Fibroblast of the aortic adventitia (primary cell): ENCODE measurements at regions not wholly inside any gene's neighbourhood (a gene's known extent, or its start where the extent isn't known, plus 50 kb on each side); places are given as distances from the start of the nearest gene placed in this dataset.

ENCODE experiments used
- DNase-seq: peaks from one replicate; pipeline ENCODE4 v3.0.0-alpha.2; 2010; ENCODE audit warnings: low read depth
- H3K4me3 ChIP-seq: 2 replicates; pipeline ENCODE4 v1.5.1; 2011; ENCODE audit warnings: low read depth, mild to moderate bottlenecking, control low read depth, low read length, moderate library complexity
- TF ChIP-seq, protein P1 (sequence below): IDR thresholded peaks from 2 replicates; pipeline ENCODE4 v1.5.1; 2011; ENCODE audit warnings: mild to moderate bottlenecking, low read length, control low read depth, inconsistent platforms; ENCODE audit not compliant: insufficient read depth

DNA sequence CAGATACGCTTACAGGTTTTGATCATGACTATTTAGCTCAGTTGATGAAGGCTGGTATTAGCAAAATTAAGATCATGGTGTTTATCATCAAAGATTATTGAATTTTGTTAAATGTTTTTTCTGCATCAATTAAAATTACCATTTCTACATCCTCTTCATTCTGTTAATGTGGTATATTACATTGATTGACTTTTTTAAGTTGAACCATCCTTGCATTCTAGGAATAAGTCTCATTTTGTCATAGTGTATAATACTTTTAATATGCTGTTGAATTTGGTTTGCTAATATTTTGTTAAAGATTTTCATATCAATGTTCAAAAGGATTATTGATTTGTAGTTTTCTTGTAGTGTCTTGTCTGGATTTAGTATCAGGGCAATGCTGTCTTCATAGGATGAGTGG is 142.4 kb downstream of the LYPLAL1 start:
- TF ChIP-seq, protein P1, sequence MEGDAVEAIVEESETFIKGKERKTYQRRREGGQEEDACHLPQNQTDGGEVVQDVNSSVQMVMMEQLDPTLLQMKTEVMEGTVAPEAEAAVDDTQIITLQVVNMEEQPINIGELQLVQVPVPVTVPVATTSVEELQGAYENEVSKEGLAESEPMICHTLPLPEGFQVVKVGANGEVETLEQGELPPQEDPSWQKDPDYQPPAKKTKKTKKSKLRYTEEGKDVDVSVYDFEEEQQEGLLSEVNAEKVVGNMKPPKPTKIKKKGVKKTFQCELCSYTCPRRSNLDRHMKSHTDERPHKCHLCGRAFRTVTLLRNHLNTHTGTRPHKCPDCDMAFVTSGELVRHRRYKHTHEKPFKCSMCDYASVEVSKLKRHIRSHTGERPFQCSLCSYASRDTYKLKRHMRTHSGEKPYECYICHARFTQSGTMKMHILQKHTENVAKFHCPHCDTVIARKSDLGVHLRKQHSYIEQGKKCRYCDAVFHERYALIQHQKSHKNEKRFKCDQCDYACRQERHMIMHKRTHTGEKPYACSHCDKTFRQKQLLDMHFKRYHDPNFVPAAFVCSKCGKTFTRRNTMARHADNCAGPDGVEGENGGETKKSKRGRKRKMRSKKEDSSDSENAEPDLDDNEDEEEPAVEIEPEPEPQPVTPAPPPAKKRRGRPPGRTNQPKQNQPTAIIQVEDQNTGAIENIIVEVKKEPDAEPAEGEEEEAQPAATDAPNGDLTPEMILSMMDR = no peak
- no peak overlapping the region for H3K4me3 ChIP-seq
- DNase-seq = no peak

DNA sequence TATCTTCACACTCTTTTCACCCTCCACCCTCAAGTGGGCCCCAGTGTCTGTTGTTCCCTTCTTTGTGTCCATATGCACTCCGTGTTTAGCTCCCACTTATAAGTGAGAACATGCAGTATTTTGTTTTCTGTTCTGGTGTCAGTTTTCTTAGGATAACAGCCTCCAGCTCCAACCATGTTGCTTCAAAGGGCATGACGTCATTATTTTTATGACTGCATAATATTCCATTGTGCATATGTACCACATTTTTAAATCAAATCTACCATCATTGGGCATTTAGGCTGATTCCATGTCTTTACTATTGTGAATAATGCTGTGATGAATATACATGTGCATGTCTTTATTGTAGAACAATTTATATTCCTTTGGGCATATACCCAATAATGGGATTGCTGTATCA is 140.3 kb downstream of the LYPLAL1 start:
- H3K4me3 ChIP-seq = no peak overlapping the region
- no peak for DNase-seq
- TF ChIP-seq, protein P1 = no peak

DNA sequence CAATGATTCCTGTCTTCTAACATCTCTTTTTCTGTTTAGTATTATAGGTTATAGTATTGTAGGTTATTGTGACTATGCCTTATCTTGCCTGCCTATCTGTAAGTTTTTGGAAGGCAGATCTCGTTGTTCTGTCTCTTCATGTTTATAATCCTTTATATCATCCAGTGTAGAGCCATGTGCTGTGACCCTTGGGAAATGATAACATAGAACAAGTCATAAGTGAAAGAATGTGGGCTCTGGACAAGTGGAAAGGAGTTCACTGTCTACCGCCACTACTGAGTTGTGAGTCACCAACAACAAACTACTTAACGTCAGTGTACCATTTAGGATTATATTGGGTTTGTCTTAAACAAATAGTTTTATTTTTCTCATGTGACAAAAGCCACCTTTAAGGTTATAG is 139.3 kb downstream of the LYPLAL1 start:
- no peak overlapping the region for H3K4me3 ChIP-seq
- TF ChIP-seq, protein P1 = no peak
- peak; percentile 95 for DNase-seq

DNA sequence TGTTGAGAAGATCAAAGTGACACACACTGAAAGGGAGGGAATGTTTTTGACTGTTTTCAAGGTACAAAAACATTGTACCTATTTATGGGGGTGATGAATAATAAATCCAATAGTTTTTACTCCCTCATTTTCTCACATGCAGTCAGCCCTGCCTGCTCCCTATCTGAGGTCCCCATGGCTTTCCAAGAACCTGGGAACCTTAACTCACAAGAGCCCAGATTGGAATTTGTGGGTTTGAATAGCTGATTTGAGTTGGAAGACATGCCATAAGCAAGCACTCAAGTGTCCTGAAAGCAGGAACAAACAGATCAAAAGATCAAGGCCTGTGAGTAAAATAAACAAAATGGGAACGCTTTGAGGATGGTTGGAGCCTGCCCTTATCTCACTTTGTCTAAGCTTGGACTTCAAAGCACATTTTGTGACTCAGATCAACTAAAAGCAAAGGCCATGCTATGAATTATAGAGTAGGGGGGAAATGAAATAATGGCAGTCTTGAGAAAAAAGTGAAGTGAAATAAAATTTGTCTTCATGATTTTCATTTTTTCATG is 136.6 kb downstream of the LYPLAL1 start:
- DNase-seq = peak; percentile 53
- H3K4me3 ChIP-seq = no peak overlapping the region
- TF ChIP-seq, protein P1 = no peak

DNA sequence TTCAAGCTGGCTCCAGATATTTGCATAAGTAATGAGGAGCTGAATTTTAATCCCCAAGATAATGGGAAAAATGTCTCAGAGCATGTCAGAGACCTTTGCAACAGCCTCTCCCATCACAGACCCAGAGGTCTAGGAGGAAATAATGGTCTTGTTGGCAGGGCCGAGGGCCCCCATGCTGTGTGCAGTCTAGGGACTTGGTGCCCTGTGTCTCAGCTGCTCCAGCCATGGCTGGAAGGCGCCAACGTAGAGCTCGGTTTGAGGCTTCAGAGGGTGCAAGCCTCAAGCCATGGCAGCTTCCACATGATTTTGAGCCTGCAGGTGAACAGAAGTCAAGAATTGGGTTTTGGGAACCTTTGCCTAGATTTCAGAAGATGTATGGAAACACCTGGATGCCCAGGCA is 134.7 kb downstream of the LYPLAL1 start:
- TF ChIP-seq, protein P1 = no peak
- no peak overlapping the region for H3K4me3 ChIP-seq
- DNase-seq = no peak

DNA sequence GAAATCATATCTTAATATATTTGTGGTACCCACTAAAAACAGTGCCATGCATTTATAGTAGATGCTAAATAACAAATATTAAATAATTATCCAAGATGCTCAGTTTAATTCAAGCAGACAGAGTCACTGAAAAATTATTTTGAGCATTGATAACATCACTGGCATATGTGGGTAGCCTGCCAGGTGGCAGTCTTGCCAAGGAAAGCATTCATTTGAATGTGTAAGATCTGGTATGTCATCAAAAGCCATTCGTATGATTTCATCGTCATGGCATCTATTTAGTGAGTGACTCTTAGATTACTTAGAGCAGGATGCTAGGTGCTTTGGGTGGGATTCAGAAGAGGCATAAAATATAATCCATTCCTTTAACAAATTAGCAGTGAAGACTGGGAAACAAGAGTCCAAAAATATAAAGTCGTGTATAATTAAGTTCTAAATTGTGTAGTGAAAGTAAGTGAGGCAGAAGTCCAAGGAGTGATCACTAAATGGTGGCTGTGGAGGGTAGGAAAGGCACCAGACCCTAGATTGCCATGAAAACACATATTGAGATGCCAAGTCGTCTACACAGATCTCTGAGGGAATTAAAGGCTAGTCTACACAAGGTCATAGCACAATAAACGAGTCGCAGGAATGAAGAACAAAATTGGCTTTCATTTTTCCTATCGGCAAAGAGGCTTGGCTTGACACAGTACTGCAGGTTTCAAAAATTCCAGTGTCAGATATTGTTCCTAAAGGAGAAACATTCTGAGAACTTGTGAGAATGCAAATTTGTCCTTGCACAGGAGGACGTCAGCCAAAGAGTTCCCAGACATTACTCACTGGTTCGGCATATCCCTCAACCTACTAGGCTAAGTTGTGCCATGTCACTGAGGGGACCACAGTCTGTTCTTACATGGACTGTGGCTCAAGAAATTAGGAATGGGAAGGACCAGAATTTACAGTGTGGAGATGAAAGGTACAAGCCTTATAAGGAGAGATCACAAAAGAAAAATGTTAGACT is 130.8 kb downstream of the LYPLAL1 start:
- TF ChIP-seq, protein P1 = no peak
- H3K4me3 ChIP-seq = peak overlapping the region; percentile 23
- DNase-seq = peak; percentile 91
